LNCaP clone FGC (cell line): ENCODE measurements at regions not wholly inside any gene's neighbourhood (a gene's known extent, or its start where the extent isn't known, plus 50 kb on each side); places are given as distances from the start of the nearest gene placed in this dataset.

Source experiments
- DNase-seq: peaks from one replicate; pipeline ENCODE4 v3.0.0-alpha.2; 2011; ENCODE audit warnings: low read depth
- H3K4me3 ChIP-seq: 2 replicates; pipeline ENCODE4 v1.5.1; 2011; ENCODE audit warnings: mild to moderate bottlenecking, low read depth, low read length, control low read depth
- CTCF ChIP-seq: IDR thresholded peaks from 2 replicates; pipeline ENCODE4 v1.5.1; 2012; ENCODE audit warnings: mild to moderate bottlenecking; ENCODE audit not compliant: control insufficient read depth, insufficient read depth; ENCODE audit errors: extremely low read depth

DNA sequence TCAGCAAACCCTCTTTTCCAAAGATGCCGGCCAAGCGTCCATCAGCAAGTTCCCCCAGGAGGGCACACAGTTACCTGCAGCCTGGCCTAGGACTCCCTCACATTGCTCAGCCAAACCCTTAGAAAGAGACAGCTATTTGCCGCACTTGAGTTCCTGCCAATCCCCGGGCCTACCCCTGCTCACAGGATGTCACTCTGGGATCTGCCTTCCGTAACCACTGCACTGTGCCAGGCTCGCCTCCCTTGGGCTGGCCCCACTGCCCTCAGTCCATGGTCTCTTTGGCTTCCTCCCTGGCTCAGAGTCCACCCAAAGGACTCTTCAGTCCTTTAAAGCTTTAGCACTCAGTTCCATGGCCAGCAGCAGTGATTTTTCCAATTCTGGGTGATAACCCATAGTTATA lies 128.3 kb downstream of the NSG2 start:
- no peak for DNase-seq
- no peak overlapping the region for H3K4me3 ChIP-seq
- TF ChIP-seq CTCF: no peak

DNA sequence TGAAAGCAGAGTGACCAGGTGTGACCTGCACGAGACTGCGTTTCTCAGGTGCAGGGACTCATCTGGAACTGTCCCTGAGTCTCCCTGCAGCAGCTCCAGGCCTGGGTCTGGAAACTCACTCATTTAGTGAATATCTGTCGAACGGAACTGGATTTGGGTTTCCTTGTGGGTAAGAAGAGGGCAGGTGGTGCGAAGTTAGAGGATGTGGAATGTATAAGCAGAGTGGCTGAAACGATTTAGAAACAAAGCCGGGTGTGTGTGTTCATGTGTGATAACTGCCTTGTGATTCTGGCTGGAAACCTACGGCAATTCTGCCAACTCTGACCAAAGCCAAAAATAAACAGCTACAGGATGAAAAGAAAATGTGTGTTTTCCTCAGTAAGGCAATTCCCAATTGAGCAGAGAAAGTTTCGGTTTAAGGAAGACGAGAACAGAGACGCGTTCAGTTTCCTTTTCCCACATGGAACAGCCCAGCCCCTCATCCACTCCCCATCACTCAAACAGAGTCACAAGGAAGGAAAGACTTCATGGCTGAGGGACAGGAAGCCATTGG lies 130.3 kb downstream of the NSG2 start:
- TF ChIP-seq CTCF: no peak
- DNase-seq: no peak
- no peak overlapping the region for H3K4me3 ChIP-seq

GRCh38 chr5:174176511-174176910 lies 131.0 kb downstream of the NSG2 start:
- no peak for TF ChIP-seq CTCF
- H3K4me3 ChIP-seq: no peak overlapping the region
- DNase-seq: no peak

DNA sequence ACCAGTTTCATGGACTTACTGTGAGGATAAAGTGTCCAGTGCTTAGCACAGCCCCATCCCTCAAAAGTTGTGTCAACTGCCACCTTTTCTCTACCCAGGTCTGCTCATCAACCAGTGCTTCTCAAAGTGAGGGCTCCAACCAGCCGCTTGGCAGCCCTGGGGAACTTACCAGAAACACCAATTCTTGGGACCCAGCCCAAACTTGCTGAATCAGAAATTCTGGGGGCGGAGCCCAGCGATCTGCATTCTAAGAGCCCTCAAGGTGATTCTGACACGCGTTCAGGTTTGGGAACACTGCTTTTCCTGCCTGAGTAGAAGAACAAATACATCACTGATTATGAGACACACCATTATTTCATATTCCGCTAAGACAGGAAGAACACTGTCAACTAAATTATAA lies 132.0 kb downstream of the NSG2 start:
- no peak overlapping the region for H3K4me3 ChIP-seq
- TF ChIP-seq CTCF: no peak

DNA sequence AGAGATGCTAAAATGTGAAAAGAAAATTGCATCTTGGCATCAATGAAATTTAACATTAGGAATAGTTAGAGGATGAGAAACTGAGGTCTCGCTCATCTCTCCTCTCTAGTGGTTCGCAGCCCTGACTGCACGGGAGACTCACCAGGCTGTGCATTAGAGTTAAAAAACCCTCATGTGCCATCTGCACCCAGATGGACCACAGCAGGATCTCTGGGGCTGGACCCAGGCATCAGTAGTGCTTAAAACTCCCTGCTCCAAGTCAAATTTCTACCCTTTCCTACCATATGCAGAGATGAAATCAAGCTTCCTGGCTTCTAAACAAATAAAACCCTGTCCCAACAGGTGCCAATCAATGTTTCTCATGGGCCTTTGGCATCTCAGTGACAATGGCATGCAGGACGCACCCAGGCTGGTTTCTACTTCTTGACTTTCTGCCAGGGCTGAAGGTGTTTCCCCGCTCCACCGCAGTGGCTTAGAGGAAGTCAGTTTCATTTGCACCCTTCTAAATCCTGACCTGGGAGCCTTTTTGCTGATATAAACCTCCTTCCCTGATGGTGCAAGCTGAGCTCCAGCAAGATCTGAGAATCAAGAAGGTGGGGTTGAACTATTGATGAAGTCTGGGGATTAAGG lies 132.6 kb downstream of the NSG2 start:
- DNase-seq: peak; percentile 4
- H3K4me3 ChIP-seq: no peak overlapping the region
- TF ChIP-seq CTCF: no peak

More for the DNA sequence above, 132.0 kb downstream of the NSG2 start:
- DNase-seq: no peak

DNA sequence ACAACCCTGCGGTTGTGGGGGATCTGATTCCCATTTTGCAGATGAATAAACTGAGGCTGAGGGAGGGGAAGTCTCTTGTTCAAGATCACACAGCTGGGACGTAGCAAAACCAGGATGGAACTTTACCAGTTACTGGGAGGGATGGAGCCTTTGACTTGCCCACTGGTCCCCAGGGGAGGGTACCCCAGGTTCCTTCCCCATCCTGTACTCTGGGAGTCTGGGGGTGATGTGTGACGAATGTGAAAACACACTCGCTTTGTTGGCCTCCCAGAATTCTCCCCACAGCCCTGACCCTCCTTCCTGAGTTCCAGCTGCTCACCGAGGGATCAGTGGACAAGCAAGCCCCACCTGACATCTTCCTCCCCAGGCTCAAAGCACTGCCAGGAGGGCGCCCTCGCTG lies 135.1 kb downstream of the NSG2 start:
- TF ChIP-seq CTCF: no peak
- DNase-seq: no peak

GRCh38 chr5:174182111-174182510 lies 136.6 kb downstream of the NSG2 start:
- TF ChIP-seq CTCF: no peak
- no peak for DNase-seq
- H3K4me3 ChIP-seq: no peak overlapping the region

More for the DNA sequence above, 135.1 kb downstream of the NSG2 start:
- no peak overlapping the region for H3K4me3 ChIP-seq
